DND-41 (cell line): ENCODE measurements at regions not wholly inside any gene's neighbourhood (a gene's known extent, or its start where the extent isn't known, plus 50 kb on each side); places are given as distances from the start of the nearest gene placed in this dataset.

Source experiments
- CTCF ChIP-seq: IDR thresholded peaks from 2 replicates; pipeline ENCODE4 v1.5.1; 2012; ENCODE audit warnings: borderline replicate concordance, low read length, moderate library complexity, mild to moderate bottlenecking; ENCODE audit not compliant: poor library complexity, severe bottlenecking; ENCODE audit errors: extremely low read depth
- EZH2 ChIP-seq: IDR thresholded peaks from 3 replicates; pipeline ENCODE4 v1.6.1; 2012; ENCODE audit warnings: borderline replicate concordance, low read depth, mild to moderate bottlenecking, moderate library complexity, low read length, inconsistent platforms; ENCODE audit not compliant: severe bottlenecking

GRCh38 chr19:30228113-30228834 is 143.9 kb upstream of the ZNF536 start:
- no peak for TF ChIP-seq EZH2
- no peak for TF ChIP-seq CTCF
